ENCODE measurements at regions not wholly inside any gene's neighbourhood (a gene's known extent, or its start where the extent isn't known, plus 50 kb on each side); places are given as distances from the start of the nearest gene placed in this dataset.
"Not testable (repeated sequence)": the region's sequence is repeated elsewhere in the genome, so short reads cannot be mapped to it uniquely, and the experiment has no call there.

- DNase-seq: peak; percentile 25 to 37 (median 29)
- not testable (repeated sequence) for H3K4me1 ChIP-seq (ENCODE audit: control insufficient read depth, insufficient read depth, low read length, poor library complexity, severe bottlenecking); H3K9me3 ChIP-seq (ENCODE audit: control insufficient read depth, low read length); H3K36me3 ChIP-seq (ENCODE audit: control insufficient read depth, insufficient read depth, low read length); H3K27ac ChIP-seq (ENCODE audit: insufficient read depth, low read length, poor library complexity, severe bottlenecking); H3K27me3 ChIP-seq (replicated peaks; ENCODE audit: control insufficient read depth, insufficient read depth, low read length, poor library complexity, severe bottlenecking)
- peak overlapping the region; percentile 37 for H3K4me3 ChIP-seq (ENCODE audit: insufficient read depth, low read depth, low read length, poor library complexity, severe bottlenecking)
These were observed 56.3 kb upstream of the KRTAP5-11 start for GRCh38 chr11:71638801-71639519.

- not testable (repeated sequence) for DNase-seq
These were observed 56.8 kb upstream of the KRTAP5-11 start for GRCh38 chr11:71639520-71639849.

GRCh38 chr11:71639916-71640315 lies 57.2 kb upstream of the KRTAP5-11 start:
- not testable (repeated sequence) for H3K36me3 ChIP-seq (ENCODE audit: control insufficient read depth, insufficient read depth, low read length); H3K4me3 ChIP-seq (ENCODE audit: insufficient read depth, low read depth, low read length, poor library complexity, severe bottlenecking)

More at GRCh38 chr11:71639520-71639849, 56.8 kb upstream of the KRTAP5-11 start:
- H3K27me3 ChIP-seq (replicated peaks; ENCODE audit: control insufficient read depth, insufficient read depth, low read length, poor library complexity, severe bottlenecking); H3K4me1 ChIP-seq (ENCODE audit: control insufficient read depth, insufficient read depth, low read length, poor library complexity, severe bottlenecking); H3K9me3 ChIP-seq (ENCODE audit: control insufficient read depth, low read length); H3K27ac ChIP-seq (ENCODE audit: insufficient read depth, low read length, poor library complexity, severe bottlenecking); H3K36me3 ChIP-seq (ENCODE audit: control insufficient read depth, insufficient read depth, low read length): not testable (repeated sequence)
- peak overlapping the region; percentile 37 for H3K4me3 ChIP-seq (ENCODE audit: insufficient read depth, low read depth, low read length, poor library complexity, severe bottlenecking)

GRCh38 chr11:71647078-71647477 lies 64.4 kb upstream of the KRTAP5-11 start:
- H3K4me1 ChIP-seq (ENCODE audit: control insufficient read depth, insufficient read depth, low read length, poor library complexity, severe bottlenecking); H3K9me3 ChIP-seq (ENCODE audit: control insufficient read depth, low read length); H3K4me3 ChIP-seq (ENCODE audit: insufficient read depth, low read depth, low read length, poor library complexity, severe bottlenecking); H3K27me3 ChIP-seq (replicated peaks; ENCODE audit: control insufficient read depth, insufficient read depth, low read length, poor library complexity, severe bottlenecking); H3K36me3 ChIP-seq (ENCODE audit: control insufficient read depth, insufficient read depth, low read length); H3K27ac ChIP-seq (ENCODE audit: insufficient read depth, low read length, poor library complexity, severe bottlenecking); DNase-seq: not testable (repeated sequence)

More at GRCh38 chr11:71639916-71640315, 57.2 kb upstream of the KRTAP5-11 start:
- not testable (repeated sequence) for H3K27me3 ChIP-seq (replicated peaks; ENCODE audit: control insufficient read depth, insufficient read depth, low read length, poor library complexity, severe bottlenecking); H3K27ac ChIP-seq (ENCODE audit: insufficient read depth, low read length, poor library complexity, severe bottlenecking); DNase-seq; H3K4me1 ChIP-seq (ENCODE audit: control insufficient read depth, insufficient read depth, low read length, poor library complexity, severe bottlenecking); H3K9me3 ChIP-seq (ENCODE audit: control insufficient read depth, low read length)

- not testable (repeated sequence) for H3K9me3 ChIP-seq (ENCODE audit: control insufficient read depth, low read length); DNase-seq; H3K4me1 ChIP-seq (ENCODE audit: control insufficient read depth, insufficient read depth, low read length, poor library complexity, severe bottlenecking); H3K27ac ChIP-seq (ENCODE audit: insufficient read depth, low read length, poor library complexity, severe bottlenecking); H3K36me3 ChIP-seq (ENCODE audit: control insufficient read depth, insufficient read depth, low read length); H3K27me3 ChIP-seq (replicated peaks; ENCODE audit: control insufficient read depth, insufficient read depth, low read length, poor library complexity, severe bottlenecking); H3K4me3 ChIP-seq (ENCODE audit: insufficient read depth, low read depth, low read length, poor library complexity, severe bottlenecking)
These were observed 70.3 kb upstream of the KRTAP5-11 start for GRCh38 chr11:71652998-71653397.

- not testable (repeated sequence) for H3K9me3 ChIP-seq (ENCODE audit: control insufficient read depth, low read length); H3K27me3 ChIP-seq (replicated peaks; ENCODE audit: control insufficient read depth, insufficient read depth, low read length, poor library complexity, severe bottlenecking); H3K36me3 ChIP-seq (ENCODE audit: control insufficient read depth, insufficient read depth, low read length); H3K4me3 ChIP-seq (ENCODE audit: insufficient read depth, low read depth, low read length, poor library complexity, severe bottlenecking); H3K27ac ChIP-seq (ENCODE audit: insufficient read depth, low read length, poor library complexity, severe bottlenecking); H3K4me1 ChIP-seq (ENCODE audit: control insufficient read depth, insufficient read depth, low read length, poor library complexity, severe bottlenecking); DNase-seq
These were observed 71.7 kb upstream of the KRTAP5-11 start for GRCh38 chr11:71654423-71654822.

GRCh38 chr11:71655041-71655440 lies 72.4 kb upstream of the KRTAP5-11 start:
- not testable (repeated sequence) for DNase-seq; H3K27ac ChIP-seq (ENCODE audit: insufficient read depth, low read length, poor library complexity, severe bottlenecking); H3K9me3 ChIP-seq (ENCODE audit: control insufficient read depth, low read length); H3K4me1 ChIP-seq (ENCODE audit: control insufficient read depth, insufficient read depth, low read length, poor library complexity, severe bottlenecking); H3K36me3 ChIP-seq (ENCODE audit: control insufficient read depth, insufficient read depth, low read length); H3K4me3 ChIP-seq (ENCODE audit: insufficient read depth, low read depth, low read length, poor library complexity, severe bottlenecking); H3K27me3 ChIP-seq (replicated peaks; ENCODE audit: control insufficient read depth, insufficient read depth, low read length, poor library complexity, severe bottlenecking)

- not testable (repeated sequence) for H3K36me3 ChIP-seq (ENCODE audit: control insufficient read depth, insufficient read depth, low read length); DNase-seq; H3K4me3 ChIP-seq (ENCODE audit: insufficient read depth, low read depth, low read length, poor library complexity, severe bottlenecking); H3K27me3 ChIP-seq (replicated peaks; ENCODE audit: control insufficient read depth, insufficient read depth, low read length, poor library complexity, severe bottlenecking); H3K9me3 ChIP-seq (ENCODE audit: control insufficient read depth, low read length); H3K4me1 ChIP-seq (ENCODE audit: control insufficient read depth, insufficient read depth, low read length, poor library complexity, severe bottlenecking); H3K27ac ChIP-seq (ENCODE audit: insufficient read depth, low read length, poor library complexity, severe bottlenecking)
These were observed 73.8 kb upstream of the KRTAP5-11 start for GRCh38 chr11:71656513-71656912.

- not testable (repeated sequence) for DNase-seq; H3K4me1 ChIP-seq (ENCODE audit: control insufficient read depth, insufficient read depth, low read length, poor library complexity, severe bottlenecking); H3K27ac ChIP-seq (ENCODE audit: insufficient read depth, low read length, poor library complexity, severe bottlenecking); H3K4me3 ChIP-seq (ENCODE audit: insufficient read depth, low read depth, low read length, poor library complexity, severe bottlenecking); H3K27me3 ChIP-seq (replicated peaks; ENCODE audit: control insufficient read depth, insufficient read depth, low read length, poor library complexity, severe bottlenecking); H3K9me3 ChIP-seq (ENCODE audit: control insufficient read depth, low read length); H3K36me3 ChIP-seq (ENCODE audit: control insufficient read depth, insufficient read depth, low read length)
These were observed 82.3 kb upstream of the KRTAP5-11 start for GRCh38 chr11:71664941-71665340.

- not testable (repeated sequence) for H3K4me1 ChIP-seq (ENCODE audit: control insufficient read depth, insufficient read depth, low read length, poor library complexity, severe bottlenecking); H3K36me3 ChIP-seq (ENCODE audit: control insufficient read depth, insufficient read depth, low read length); H3K4me3 ChIP-seq (ENCODE audit: insufficient read depth, low read depth, low read length, poor library complexity, severe bottlenecking); H3K9me3 ChIP-seq (ENCODE audit: control insufficient read depth, low read length); H3K27ac ChIP-seq (ENCODE audit: insufficient read depth, low read length, poor library complexity, severe bottlenecking); H3K27me3 ChIP-seq (replicated peaks; ENCODE audit: control insufficient read depth, insufficient read depth, low read length, poor library complexity, severe bottlenecking); DNase-seq
These were observed 115.4 kb upstream of the KRTAP5-11 start for GRCh38 chr11:71698110-71698509.
